Suprapubic skin (tissue), 4 donors: ENCODE measurements at regions not wholly inside any gene's neighbourhood (a gene's known extent, or its start where the extent isn't known, plus 50 kb on each side); places are given as distances from the start of the nearest gene placed in this dataset.

ENCODE experiments used
- DNase-seq, 2 donors: peaks; one replicate each; pipeline ENCODE4 v3.0.0-alpha.2; 2019; ENCODE audit warnings: low spot score in 2 of 2
- H3K27ac ChIP-seq: fragments of 200-600 bp; sonication (generic); one replicate; pipeline ENCODE4 v1.5.1; 2019
- H3K27me3 ChIP-seq: fragments of 200-600 bp; sonication (generic); one replicate; pipeline ENCODE4 v1.5.1; 2019
- H3K36me3 ChIP-seq: fragments of 200-600 bp; sonication (generic); one replicate; pipeline ENCODE4 v1.5.1; 2019
- H3K4me1 ChIP-seq: fragments of 200-600 bp; sonication (generic); one replicate; pipeline ENCODE4 v1.5.1; 2019
- H3K4me3 ChIP-seq: fragments of 200-600 bp; sonication (generic); one replicate; pipeline ENCODE4 v1.5.1; 2019; ENCODE audit warnings: mild to moderate bottlenecking
- H3K9me3 ChIP-seq: fragments of 200-600 bp; sonication (generic); one replicate; pipeline ENCODE4 v1.5.1; 2019
- CTCF ChIP-seq, 2 donors: fragments of 200-600 bp in 1 of 2; fragments of 450-650 bp in 1 of 2; sonication (generic) in 1 of 2; IDR thresholded peaks; one replicate each; pipeline ENCODE4 v1.5.1; 2016 to 2019; ENCODE audit warnings: antibody characterized with exemption in 2 of 2, mild to moderate bottlenecking in 1 of 2, moderate library complexity in 1 of 2
- EP300 ChIP-seq: sonication (generic); formaldehyde crosslinking; IDR thresholded peaks from one replicate; pipeline ENCODE4 v1.6.1; 2017; ENCODE audit warnings: antibody characterized with exemption
- POLR2A ChIP-seq, 2 donors: fragments of 450-650 bp; IDR thresholded peaks; one replicate each; pipeline ENCODE4 v1.6.1; 2017; ENCODE audit warnings: antibody characterized with exemption in 2 of 2, mild to moderate bottlenecking in 2 of 2, moderate library complexity in 2 of 2
- POLR2AphosphoS5 ChIP-seq, 3 donors: sonication (generic); formaldehyde crosslinking; IDR thresholded peaks; one replicate each; pipeline ENCODE4 v1.6.1; 2017; ENCODE audit warnings: antibody characterized with exemption in 3 of 3
- WGBS: methylation state at CpG from one replicate; pipeline ENCODE4 v1.1.5; 2018; 5-methylcytosine and 5-hydroxymethylcytosine counted together

- no peak for DNase-seq
- H3K27me3 ChIP-seq: peaks cover 37% of the 10 kb centered on the region
- no peak overlapping the region for H3K4me3 ChIP-seq
- H3K9me3 ChIP-seq: no peaks in the 10 kb centered on the region
- peaks cover 3% of the 10 kb centered on the region for H3K4me1 ChIP-seq
- H3K36me3 ChIP-seq: no peaks in the 10 kb centered on the region
- TF ChIP-seq POLR2A (IDR thresholded peaks at IDR 0.05): no peak
- TF ChIP-seq POLR2AphosphoS5 (IDR thresholded peaks at IDR 0.05): no peak
- TF ChIP-seq EP300: no peak
- TF ChIP-seq CTCF (IDR thresholded peaks at IDR 0.05): no peak
- no peak overlapping the region for H3K27ac ChIP-seq
Measured at GRCh38 chr3:68006646-68007045, 352.2 kb upstream of the SUCLG2 start.

DNA sequence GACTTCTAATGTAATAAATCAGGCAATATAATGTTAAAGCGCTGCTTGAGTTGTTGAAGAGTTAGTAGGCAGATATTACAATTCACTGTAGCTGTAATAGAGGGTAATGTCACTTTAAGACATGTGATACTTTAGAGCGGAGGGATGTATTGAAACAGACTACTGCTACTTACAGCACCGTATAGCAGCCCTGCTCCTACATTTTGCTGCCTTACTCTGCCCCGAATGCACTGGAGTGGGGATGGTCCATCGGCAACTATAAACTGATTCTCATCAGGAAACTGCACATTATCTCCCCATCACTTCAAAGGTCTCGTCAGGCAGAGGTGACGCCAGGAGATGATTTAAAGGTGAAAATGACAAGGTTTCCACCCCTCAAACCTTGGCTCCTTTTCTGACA lies 349.7 kb upstream of the SUCLG2 start:
- TF ChIP-seq POLR2AphosphoS5 (IDR thresholded peaks at IDR 0.05): no peak
- TF ChIP-seq EP300: no peak
- no peak for TF ChIP-seq CTCF (IDR thresholded peaks at IDR 0.05)
- no peak for TF ChIP-seq POLR2A (IDR thresholded peaks at IDR 0.05)
- H3K9me3 ChIP-seq: no peaks in the 10 kb centered on the region

DNA sequence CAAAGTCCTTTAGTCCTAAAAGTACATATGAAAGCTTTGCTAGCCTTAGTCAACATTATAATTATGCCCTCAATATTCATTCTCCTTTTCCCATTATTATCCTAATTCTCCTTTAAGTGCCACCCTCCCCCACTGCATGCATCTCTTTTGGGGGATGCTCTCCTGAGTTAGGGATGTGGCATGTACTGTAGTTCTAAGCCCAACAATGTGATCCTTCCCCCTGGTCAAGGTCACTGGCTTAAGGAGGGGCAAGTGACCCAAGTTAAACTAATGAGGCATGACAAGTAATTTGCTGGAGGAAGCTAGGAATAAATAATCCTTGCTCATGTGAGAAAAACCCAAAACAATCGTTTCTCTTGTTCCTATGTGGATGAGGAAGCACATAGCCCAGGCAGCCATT lies 343.9 kb upstream of the SUCLG2 start:
- no peaks in the 10 kb centered on the region for H3K4me1 ChIP-seq

More for the DNA sequence above, 349.7 kb upstream of the SUCLG2 start:
- H3K4me3 ChIP-seq: no peak overlapping the region
- DNase-seq: no peak
- 22% methylated on average over 7 of the region's 7 CpGs for WGBS
- no peaks in the 10 kb centered on the region for H3K36me3 ChIP-seq
- peaks cover 37% of the 10 kb centered on the region for H3K27me3 ChIP-seq
- peaks cover 3% of the 10 kb centered on the region for H3K4me1 ChIP-seq
- no peak overlapping the region for H3K27ac ChIP-seq

DNA sequence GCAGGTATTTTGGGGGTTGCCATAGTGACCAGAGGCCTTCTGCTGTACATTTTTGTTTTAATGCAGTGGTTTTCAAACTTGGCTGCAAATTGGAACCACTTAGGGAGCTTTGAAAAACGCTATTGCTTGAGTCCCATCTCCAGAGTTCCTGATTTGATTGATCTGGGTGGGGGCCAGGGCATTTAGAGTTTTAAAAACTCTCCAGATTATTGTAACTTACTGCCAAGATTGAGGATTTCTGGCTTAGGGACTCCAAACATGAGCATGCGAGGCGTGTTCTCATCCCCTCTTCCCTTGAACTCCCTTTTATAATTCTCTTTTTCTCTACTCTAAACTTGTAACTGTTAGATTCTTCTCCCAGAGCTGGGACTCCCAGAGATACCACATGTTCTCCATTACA lies 340.8 kb upstream of the SUCLG2 start:
- WGBS: 44% methylated on average over 3 of the region's 3 CpGs
- Histone ChIP-seq H3K9me3 (no peaks in the 10 kb centered on the region), H3K27me3 (no peaks in the 10 kb centered on the region), H3K36me3 (no peaks in the 10 kb centered on the region), H3K4me3 (no peak overlapping the region), H3K4me1 (no peaks in the 10 kb centered on the region), H3K27ac (no peak overlapping the region)
- no peak for TF ChIP-seq POLR2AphosphoS5 (IDR thresholded peaks at IDR 0.05)
- TF ChIP-seq EP300: no peak
- TF ChIP-seq POLR2A (IDR thresholded peaks at IDR 0.05): no peak
- TF ChIP-seq CTCF (IDR thresholded peaks at IDR 0.05): no peak
- DNase-seq: no peak

More for the DNA sequence above, 343.9 kb upstream of the SUCLG2 start:
- Histone ChIP-seq H3K4me3 (no peak overlapping the region), H3K9me3 (no peaks in the 10 kb centered on the region), H3K27ac (no peak overlapping the region), H3K27me3 (no peaks in the 10 kb centered on the region), H3K36me3 (no peaks in the 10 kb centered on the region)
- no peak for DNase-seq
- WGBS: 58% methylated on average over 1 of the region's 1 CpG
- no peak for TF ChIP-seq CTCF (IDR thresholded peaks at IDR 0.05)
- TF ChIP-seq POLR2AphosphoS5 (IDR thresholded peaks at IDR 0.05): no peak
- no peak for TF ChIP-seq POLR2A (IDR thresholded peaks at IDR 0.05)
- TF ChIP-seq EP300: no peak

- no peaks in the 10 kb centered on the region for H3K9me3 ChIP-seq
- H3K27ac ChIP-seq: no peak overlapping the region
- no peak for TF ChIP-seq POLR2A (IDR thresholded peaks at IDR 0.05)
- no peak for TF ChIP-seq CTCF (IDR thresholded peaks at IDR 0.05)
- TF ChIP-seq EP300: no peak
- no peak for TF ChIP-seq POLR2AphosphoS5 (IDR thresholded peaks at IDR 0.05)
- no peak overlapping the region for H3K4me3 ChIP-seq
- WGBS: 76% methylated on average over 4 of the region's 4 CpGs
- no peaks in the 10 kb centered on the region for H3K4me1 ChIP-seq
- no peaks in the 10 kb centered on the region for H3K36me3 ChIP-seq
- H3K27me3 ChIP-seq: no peaks in the 10 kb centered on the region
- no peak for DNase-seq
Measured at GRCh38 chr3:67986706-67987105, 332.3 kb upstream of the SUCLG2 start.
